HG03039 (cell line): ENCODE measurements at regions not wholly inside any gene's neighbourhood (a gene's known extent, or its start where the extent isn't known, plus 50 kb on each side); places are given as distances from the start of the nearest gene placed in this dataset.
"Not testable (repeated sequence)": the region's sequence is repeated elsewhere in the genome, so short reads cannot be mapped to it uniquely, and the experiment has no call there.

ENCODE experiments used
- ATAC-seq: cut with Tn5 transposase; IDR thresholded peaks from one replicate; pipeline ENCODE4 v1.9.1; 2021; ENCODE audit warnings: mild to moderate bottlenecking, moderate library complexity; ENCODE audit not compliant: unreplicated experiment

- not testable (repeated sequence) for ATAC-seq
These were observed 385.3 kb downstream of the AMY1C start for GRCh38 chr1:104135036-104135435.

- ATAC-seq: no peak
These were observed 386.9 kb downstream of the AMY1C start for GRCh38 chr1:104136621-104137020.

- ATAC-seq: no peak
These were observed 407.0 kb downstream of the AMY1C start for GRCh38 chr1:104156738-104157137.

GRCh38 chr1:104163912-104164476, 414.3 kb downstream of the AMY1C start:
- ATAC-seq: no peak

- ATAC-seq: no peak
These were observed 422.6 kb downstream of the AMY1C start for GRCh38 chr1:104172243-104172681.

GRCh38 chr1:104182251-104182650, 432.6 kb downstream of the AMY1C start:
- ATAC-seq: no peak

- no peak for ATAC-seq
These were observed 439.5 kb downstream of the AMY1C start for GRCh38 chr1:104189207-104189606.

- ATAC-seq: no peak
These were observed 441.1 kb downstream of the AMY1C start for GRCh38 chr1:104190821-104191220.

- ATAC-seq: no peak
These were observed 445.7 kb downstream of the AMY1C start for GRCh38 chr1:104195395-104195794.

GRCh38 chr1:104196136-104196535, 446.4 kb downstream of the AMY1C start:
- no peak for ATAC-seq

GRCh38 chr1:104197516-104197915, 447.8 kb downstream of the AMY1C start:
- no peak for ATAC-seq

GRCh38 chr1:104212239-104212638, 462.5 kb downstream of the AMY1C start:
- ATAC-seq: no peak

GRCh38 chr1:104217395-104217986, 467.8 kb downstream of the AMY1C start:
- ATAC-seq: not testable (repeated sequence)

- ATAC-seq: no peak
These were observed 480.2 kb downstream of the AMY1C start for GRCh38 chr1:104229860-104230259.

- ATAC-seq: no peak
These were observed 482.0 kb downstream of the AMY1C start for GRCh38 chr1:104231676-104232075.

GRCh38 chr1:104235141-104235540, 485.4 kb downstream of the AMY1C start:
- ATAC-seq: no peak

GRCh38 chr1:104238991-104239390, 489.3 kb downstream of the AMY1C start:
- ATAC-seq: no peak

- ATAC-seq: no peak
These were observed 498.7 kb downstream of the AMY1C start for GRCh38 chr1:104248385-104248784.

GRCh38 chr1:104259481-104259880, 509.8 kb downstream of the AMY1C start:
- ATAC-seq: no peak

GRCh38 chr1:104263110-104263509, 513.4 kb downstream of the AMY1C start:
- not testable (repeated sequence) for ATAC-seq

- no peak for ATAC-seq
These were observed 514.8 kb downstream of the AMY1C start for GRCh38 chr1:104264521-104264920.

- ATAC-seq: no peak
These were observed 515.5 kb downstream of the AMY1C start for GRCh38 chr1:104265163-104265562.

- ATAC-seq: no peak
These were observed 516.9 kb downstream of the AMY1C start for GRCh38 chr1:104266612-104267011.
